Sigmoid colon (tissue), 6 donors: ENCODE measurements at regions not wholly inside any gene's neighbourhood (a gene's known extent, or its start where the extent isn't known, plus 50 kb on each side); places are given as distances from the start of the nearest gene placed in this dataset.

Source experiments
- DNase-seq: peaks from one replicate; pipeline ENCODE4 v3.0.0-alpha.2; 2019
- H3K27ac ChIP-seq, 4 donors: fragments of 200-600 bp; sonication (generic); one replicate each; pipeline ENCODE4 v1.5.1; 2016 to 2019; ENCODE audit warnings: mild to moderate bottlenecking in 1 of 4
- H3K27me3 ChIP-seq, 3 donors: fragments of 200-600 bp; sonication (generic); one replicate each; pipeline ENCODE4 v1.5.1; 2019; ENCODE audit warnings: mild to moderate bottlenecking in 1 of 3
- H3K36me3 ChIP-seq, 4 donors: fragments of 200-600 bp; sonication (generic); one replicate each; pipeline ENCODE4 v1.5.1; 2016 to 2019
- H3K4me1 ChIP-seq, 4 donors: fragments of 200-600 bp; sonication (generic); one replicate each; pipeline ENCODE4 v1.5.1; 2017 to 2019
- H3K4me3 ChIP-seq, 4 donors: fragments of 200-600 bp; sonication (generic); one replicate each; pipeline ENCODE4 v1.5.1; 2017 to 2019; ENCODE audit warnings: mild to moderate bottlenecking in 2 of 4, moderate library complexity in 1 of 4
- H3K9me3 ChIP-seq, 4 donors: fragments of 200-600 bp in 3 of 4; sonication (generic) in 3 of 4; one replicate each; pipeline versions ENCODE4 v1.5.1 to v1.6.1; 2013 to 2019
- CTCF ChIP-seq, 4 experiments: fragments of 450-650 bp in 3 of 4; fragments of 200-600 bp in 1 of 4; IDR thresholded peaks; one replicate each; pipeline ENCODE4 v1.5.1; 2016 to 2019; ENCODE audit warnings: antibody characterized with exemption in 4 of 4, mild to moderate bottlenecking in 3 of 4, moderate library complexity in 2 of 4
- EP300 ChIP-seq, 4 donors: sonication (generic); formaldehyde crosslinking; IDR thresholded peaks; one replicate each; pipeline ENCODE4 v1.6.1; 2017; ENCODE audit warnings: antibody characterized with exemption in 4 of 4
- POLR2A ChIP-seq, 2 donors: fragments of 450-650 bp; IDR thresholded peaks; one replicate each; pipeline ENCODE4 v1.6.1; 2016; ENCODE audit warnings: antibody characterized with exemption in 2 of 2, mild to moderate bottlenecking in 2 of 2, moderate library complexity in 2 of 2
- POLR2AphosphoS5 ChIP-seq, 4 donors: sonication (generic); formaldehyde crosslinking; IDR thresholded peaks; one replicate each; pipeline ENCODE4 v1.6.1; 2017; ENCODE audit warnings: antibody characterized with exemption in 4 of 4
- WGBS, 2 donors: extraction: QIAGEN DNeasy Blood & Tissue Kit; methylation state at CpG; one replicate each; pipeline ENCODE4 v1.1.7; 2013; 5-methylcytosine and 5-hydroxymethylcytosine counted together
- intact Hi-C: fragments of 100-400 bp; cut with DNase I; formaldehyde crosslinking; loops from one replicate; pipeline ENCODE4 v1.15.1; 2023
- donor health status: healthy with polysubstance abuse.
- donor health status: healthy.

GRCh38 chr10:29950391-29950790, 109.0 kb downstream of the JCAD start:
- H3K9me3 ChIP-seq: no peaks in the 10 kb centered on the region
- 64 to 87% methylated on average over 5 of the region's 5 CpGs for WGBS, 2 donors
- peak overlapping the region in 1 of 4 donors; percentile 84 for H3K27ac ChIP-seq
- H3K4me3 ChIP-seq: no peak overlapping the region
- intact Hi-C loops: no loop called here
- H3K36me3 ChIP-seq: no peaks in the 10 kb centered on the region
- no peak for DNase-seq
- H3K27me3 ChIP-seq: no peaks in the 10 kb centered on the region
- peaks cover 0 to 35% (median 26%) of the 10 kb centered on the region in 4 donors for H3K4me1 ChIP-seq
- TF ChIP-seq POLR2A (IDR thresholded peaks at IDR 0.05) (no peak), CTCF (IDR thresholded peaks at IDR 0.05) (no peak), POLR2AphosphoS5 (IDR thresholded peaks at IDR 0.05) (no peak), EP300 (IDR thresholded peaks at IDR 0.05) (no peak)

- 51 to 58% methylated on average over 5 of the region's 5 CpGs for WGBS, 2 donors
- intact Hi-C loops: loop anchor here (5.0 kb wide), 1 partner anchor 77 kb away; no protein-coding TSS in a partner anchor
These were observed 109.9 kb downstream of the JCAD start for GRCh38 chr10:29949411-29950011.

GRCh38 chr10:29948881-29949355, 110.5 kb downstream of the JCAD start:
- Histone ChIP-seq H3K4me3 (no peak overlapping the region), H3K36me3 (no peaks in the 10 kb centered on the region), H3K27me3 (no peaks in the 10 kb centered on the region), H3K9me3 (no peaks in the 10 kb centered on the region), H3K27ac (peak overlapping the region in 3 of 4 donors; percentile 30 to 84 (median 83)), H3K4me1 (peaks cover 0 to 35% (median 26%) of the 10 kb centered on the region in 4 donors)
- intact Hi-C loops: loop anchor here (5.0 kb wide), 1 partner anchor 77 kb away; no protein-coding TSS in a partner anchor
- no peak for DNase-seq
- 85 to 89% methylated on average over 9 of the region's 9 CpGs for WGBS, 2 donors
- TF ChIP-seq EP300 (IDR thresholded peaks at IDR 0.05) (no peak), CTCF (IDR thresholded peaks at IDR 0.05) (no peak), POLR2AphosphoS5 (IDR thresholded peaks at IDR 0.05) (no peak)

More at GRCh38 chr10:29949411-29950011, 109.9 kb downstream of the JCAD start:
- H3K27ac ChIP-seq: peak overlapping the region in 3 of 4 donors; percentile 30 to 84 (median 83)
- H3K36me3 ChIP-seq: no peaks in the 10 kb centered on the region
- no peak overlapping the region for H3K4me3 ChIP-seq
- H3K27me3 ChIP-seq: no peaks in the 10 kb centered on the region
- H3K4me1 ChIP-seq: peaks cover 0 to 35% (median 26%) of the 10 kb centered on the region in 4 donors
- no peak for TF ChIP-seq POLR2A (IDR thresholded peaks at IDR 0.05)
- no peak for TF ChIP-seq POLR2AphosphoS5 (IDR thresholded peaks at IDR 0.05)
- TF ChIP-seq CTCF (IDR thresholded peaks at IDR 0.05): no peak
- TF ChIP-seq EP300 (IDR thresholded peaks at IDR 0.05): no peak
- no peaks in the 10 kb centered on the region for H3K9me3 ChIP-seq
- DNase-seq: no peak

- Histone ChIP-seq H3K9me3 (no peaks in the 10 kb centered on the region), H3K36me3 (no peaks in the 10 kb centered on the region), H3K27ac (peak overlapping the region; percentile 72 to 84 (median 78)), H3K27me3 (no peaks in the 10 kb centered on the region), H3K4me1 (peaks cover 0 to 35% (median 26%) of the 10 kb centered on the region in 4 donors), H3K4me3 (no peak overlapping the region)
- 87 to 94% methylated on average over 2 of the region's 2 CpGs for WGBS, 2 donors
- TF ChIP-seq POLR2A (IDR thresholded peaks at IDR 0.05) (no peak), EP300 (IDR thresholded peaks at IDR 0.05) (peak in 1 of 4 donors; percentile 9), CTCF (IDR thresholded peaks at IDR 0.05) (peak in 1 of 4 experiments; percentile 31)
- no peak for DNase-seq
- intact Hi-C loops: loop anchor here (5.0 kb wide), 1 partner anchor 75 kb away; no protein-coding TSS in a partner anchor
These were observed 111.7 kb downstream of the JCAD start for GRCh38 chr10:29947701-29948060.
